GM18870 (cell line): ENCODE measurements at regions not wholly inside any gene's neighbourhood (a gene's known extent, or its start where the extent isn't known, plus 50 kb on each side); places are given as distances from the start of the nearest gene placed in this dataset.

Experiments used
- ATAC-seq: cut with Tn5 transposase; IDR thresholded peaks from one replicate; pipeline ENCODE4 v1.9.1; 2021; ENCODE audit warnings: moderate library complexity; ENCODE audit not compliant: unreplicated experiment

GRCh38 chr2:21916934-21917522 lies 793.3 kb downstream of the TDRD15 start:
- no peak for ATAC-seq

GRCh38 chr2:21920721-21921120 lies 797.0 kb downstream of the TDRD15 start:
- no peak for ATAC-seq

GRCh38 chr2:21924640-21925285 lies 801.0 kb downstream of the TDRD15 start:
- peak; percentile 86 for ATAC-seq

DNA sequence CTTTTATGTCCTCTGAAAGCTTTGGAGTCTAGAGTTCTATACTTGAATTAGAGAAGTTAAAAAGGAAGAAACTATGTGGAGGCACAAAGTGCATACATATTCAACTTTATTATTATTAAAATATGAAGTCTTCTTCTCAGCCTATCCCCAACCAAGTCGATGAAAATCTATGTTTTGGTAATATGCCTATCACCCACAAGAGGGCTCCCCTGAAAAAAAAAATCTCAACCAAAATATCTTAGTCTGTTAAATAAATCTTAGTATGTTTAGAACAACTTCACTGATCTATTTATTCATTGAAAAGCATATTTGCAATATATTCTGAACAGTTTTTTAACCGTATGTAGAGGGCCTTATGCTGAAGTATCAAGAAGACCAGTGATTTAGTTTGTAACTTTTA lies 804.5 kb downstream of the TDRD15 start:
- ATAC-seq = no peak

DNA sequence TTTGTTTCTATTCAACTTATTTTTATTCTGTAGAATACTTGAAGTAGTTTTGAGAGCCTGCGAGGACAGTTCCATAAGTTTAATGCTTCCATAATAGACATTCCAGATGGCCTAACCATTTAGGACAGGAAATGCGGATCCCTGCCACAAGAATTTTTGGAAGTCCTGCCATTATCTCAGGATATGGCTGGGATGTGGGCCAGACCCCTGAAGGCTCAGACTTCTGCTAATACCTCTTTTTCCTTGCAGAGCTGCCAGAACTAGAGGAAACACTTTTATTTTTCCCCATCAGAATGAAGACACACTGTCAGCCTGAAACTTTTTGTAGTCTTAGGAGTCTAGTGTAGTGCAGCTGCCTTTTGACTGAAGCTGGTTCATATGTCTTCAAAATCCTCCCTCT lies 806.5 kb downstream of the TDRD15 start:
- ATAC-seq = no peak

DNA sequence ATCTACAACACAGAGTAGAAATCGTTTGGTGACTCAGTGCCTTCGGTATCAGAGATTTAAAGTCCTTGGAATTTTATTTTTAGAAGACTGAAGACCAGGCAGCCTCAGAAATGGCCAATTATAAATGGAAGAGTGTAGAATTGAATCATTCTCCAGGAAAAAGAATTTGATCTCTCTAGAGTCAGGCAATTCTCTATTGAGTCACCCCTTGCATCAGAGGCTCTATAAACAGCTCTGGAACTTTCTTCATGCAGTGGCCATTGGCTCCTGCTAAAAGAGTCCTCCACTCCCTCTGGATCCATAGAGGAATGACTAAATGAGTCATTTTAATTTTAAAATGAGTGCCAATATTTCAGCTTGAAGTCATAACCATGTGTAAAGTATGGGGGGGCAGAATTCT lies 816.2 kb downstream of the TDRD15 start:
- ATAC-seq = no peak

DNA sequence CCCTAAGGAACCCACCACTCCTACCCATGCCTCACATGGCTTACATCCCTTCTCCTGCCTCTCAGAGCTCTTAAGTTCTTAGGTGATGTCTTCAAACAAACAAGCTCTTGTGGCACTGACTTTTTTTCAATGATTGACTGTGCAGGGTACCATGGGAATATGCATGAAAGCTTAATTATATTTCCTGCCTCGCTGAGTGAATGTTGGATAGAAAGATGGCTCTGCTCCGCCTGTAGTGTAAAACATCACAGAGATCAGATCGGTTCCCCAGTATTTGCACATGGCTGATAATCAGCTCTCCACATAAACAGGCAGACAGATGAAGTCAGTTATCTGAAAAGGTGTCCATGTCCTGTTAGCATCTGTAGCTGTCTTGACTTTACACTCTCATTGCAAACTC lies 820.8 kb downstream of the TDRD15 start:
- ATAC-seq = no peak

DNA sequence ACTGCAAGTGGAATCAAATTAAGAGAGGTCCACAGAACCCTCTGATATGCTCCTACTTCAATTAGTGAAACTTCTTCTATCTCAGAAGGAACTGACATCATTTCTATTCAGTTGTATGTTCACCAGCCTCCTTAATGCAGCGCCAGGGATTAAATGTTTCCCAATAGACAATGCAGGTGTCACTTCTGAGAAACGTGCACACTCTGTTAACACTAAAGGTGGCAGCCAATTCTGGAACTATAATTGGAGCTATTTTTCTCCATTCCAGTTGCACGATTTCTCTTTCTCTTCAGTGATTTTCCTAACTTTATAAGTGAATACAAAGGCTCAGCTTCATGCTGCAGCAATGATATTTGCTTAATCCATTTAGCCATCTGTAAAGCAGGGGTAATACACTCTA lies 821.9 kb downstream of the TDRD15 start:
- no peak for ATAC-seq

DNA sequence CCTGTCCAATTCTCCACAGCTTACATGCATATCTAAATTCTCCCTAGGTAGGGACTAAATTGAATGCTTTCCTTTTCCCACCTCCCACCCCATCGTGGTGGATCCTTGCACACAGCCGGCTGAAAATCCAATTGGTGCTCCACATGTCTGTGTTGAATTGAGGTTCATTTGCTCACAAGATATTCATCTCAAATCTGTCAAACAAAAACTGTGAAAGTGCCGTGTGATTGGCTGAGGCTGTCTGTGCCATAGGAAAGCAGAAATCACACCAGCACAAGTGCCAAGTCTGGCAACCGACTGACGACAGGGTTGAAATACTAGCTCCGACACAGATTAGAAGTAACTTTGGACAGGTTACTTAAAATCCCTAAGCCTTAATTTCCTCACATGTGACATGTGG lies 823.3 kb downstream of the TDRD15 start:
- ATAC-seq = no peak

DNA sequence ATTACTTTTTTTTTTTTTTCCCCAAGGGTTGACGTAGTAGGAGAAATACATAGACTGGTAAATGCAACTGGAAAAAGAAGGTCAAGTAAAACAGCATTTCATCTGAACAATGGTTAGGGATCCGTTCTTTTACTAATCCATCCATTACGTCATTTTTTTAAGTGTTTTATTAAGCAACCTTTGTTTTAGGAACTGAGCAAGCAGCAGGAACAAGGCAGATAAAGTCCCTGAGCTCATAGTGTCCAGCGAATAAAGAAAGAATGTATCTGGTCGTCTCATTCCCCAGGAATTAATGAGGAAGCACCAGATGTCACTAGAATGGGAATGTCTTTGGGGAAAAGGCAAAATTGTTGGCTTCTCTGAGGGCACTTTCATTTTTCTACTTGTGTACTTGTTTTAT lies 842.4 kb downstream of the TDRD15 start:
- ATAC-seq = no peak

GRCh38 chr2:21970971-21971370 lies 847.2 kb downstream of the TDRD15 start:
- no peak for ATAC-seq

DNA sequence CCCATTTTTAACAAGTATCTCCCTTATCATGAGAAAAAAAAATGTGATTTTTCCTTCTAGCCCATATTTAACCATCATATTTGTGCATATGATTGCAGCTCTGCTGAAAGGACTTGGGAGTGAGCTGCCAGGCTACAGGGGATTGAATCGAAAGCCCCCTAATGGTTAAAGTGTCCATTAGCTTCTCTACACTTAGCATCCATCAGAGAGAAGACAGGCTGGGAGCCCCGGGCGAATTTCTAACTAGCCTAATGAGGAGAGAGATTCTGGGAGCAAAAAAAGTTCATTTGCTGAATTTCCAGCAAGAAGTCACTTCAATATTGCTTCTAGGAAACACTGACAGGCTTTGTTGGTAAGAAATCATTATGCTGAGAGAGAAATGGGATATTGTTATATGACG lies 848.8 kb downstream of the TDRD15 start:
- ATAC-seq = no peak

DNA sequence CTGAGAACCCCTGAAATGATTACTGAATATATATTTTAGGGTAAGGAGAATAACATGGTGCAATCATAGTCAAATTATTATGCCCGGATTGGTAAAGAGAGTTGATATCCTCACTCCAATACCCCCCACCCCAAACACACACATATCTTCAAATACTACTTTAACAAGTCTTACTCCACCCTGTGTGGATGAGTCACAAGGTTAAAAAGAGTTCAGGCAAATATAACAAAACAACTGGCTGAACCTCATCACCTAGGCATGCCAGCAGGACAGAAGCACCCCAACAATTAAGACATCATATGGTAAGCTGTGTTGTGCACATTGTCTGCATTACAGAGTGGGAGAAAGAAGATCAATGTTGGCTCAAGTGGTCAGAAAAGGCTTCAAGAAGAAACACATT lies 857.4 kb downstream of the TDRD15 start:
- ATAC-seq = no peak

- ATAC-seq = no peak
These were observed 869.2 kb downstream of the TDRD15 start for GRCh38 chr2:21993002-21993401.

DNA sequence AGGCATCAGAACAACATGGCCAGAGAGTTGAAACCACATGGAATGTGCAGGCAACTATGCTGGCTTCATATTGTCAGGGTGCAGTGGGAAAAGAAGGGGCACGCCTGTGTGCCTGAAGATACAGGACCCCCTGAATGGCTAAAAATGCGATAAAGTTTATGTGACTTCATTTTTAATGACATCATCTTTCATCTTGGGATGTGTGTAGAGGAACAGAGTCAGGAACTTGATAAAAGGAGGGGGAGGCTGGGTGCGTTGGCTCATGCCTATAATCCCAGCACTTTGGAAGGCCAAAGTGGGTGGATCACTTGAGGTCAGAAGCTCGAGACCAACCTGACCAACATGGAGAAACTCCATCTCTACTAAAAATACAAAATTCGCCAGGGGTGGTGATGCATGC lies 872.6 kb downstream of the TDRD15 start:
- ATAC-seq = no peak

- no peak for ATAC-seq
These were observed 875.8 kb downstream of the TDRD15 start for GRCh38 chr2:21999522-21999921.

GRCh38 chr2:22002066-22002465 lies 878.3 kb downstream of the TDRD15 start:
- no peak for ATAC-seq

GRCh38 chr2:22003270-22003669 lies 879.5 kb downstream of the TDRD15 start:
- ATAC-seq = no peak

- no peak for ATAC-seq
These were observed 887.3 kb downstream of the TDRD15 start for GRCh38 chr2:22011048-22011447.

DNA sequence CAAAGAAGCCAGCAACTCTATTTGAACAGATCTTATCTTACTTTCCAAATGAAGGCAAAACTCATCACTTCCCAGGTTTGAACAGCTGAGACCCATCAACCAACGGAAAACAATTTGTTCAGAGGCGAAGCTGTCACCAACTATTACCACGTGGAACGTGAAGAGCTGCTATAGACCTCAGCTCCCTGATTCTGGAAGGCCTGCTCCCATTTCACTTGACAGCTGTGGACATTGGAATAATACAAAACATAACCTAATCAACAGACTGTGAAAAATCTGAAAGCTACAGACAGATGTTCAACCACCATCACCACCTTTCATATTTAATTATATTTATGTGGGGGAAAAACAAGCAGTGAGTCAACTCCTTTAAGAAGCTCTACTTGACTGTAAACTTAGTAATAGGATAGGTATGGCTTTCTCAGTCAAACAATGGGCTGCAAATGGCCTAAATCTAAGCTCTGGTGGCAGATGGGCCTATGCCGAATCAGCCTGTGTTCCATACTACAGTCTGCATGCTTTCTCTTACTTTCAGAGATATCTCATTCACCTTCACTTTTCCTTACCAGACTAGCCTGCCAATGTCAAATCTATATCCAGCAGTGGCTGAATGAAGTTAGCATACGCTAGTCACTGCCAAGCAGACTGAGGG lies 896.4 kb downstream of the TDRD15 start:
- ATAC-seq = no peak

DNA sequence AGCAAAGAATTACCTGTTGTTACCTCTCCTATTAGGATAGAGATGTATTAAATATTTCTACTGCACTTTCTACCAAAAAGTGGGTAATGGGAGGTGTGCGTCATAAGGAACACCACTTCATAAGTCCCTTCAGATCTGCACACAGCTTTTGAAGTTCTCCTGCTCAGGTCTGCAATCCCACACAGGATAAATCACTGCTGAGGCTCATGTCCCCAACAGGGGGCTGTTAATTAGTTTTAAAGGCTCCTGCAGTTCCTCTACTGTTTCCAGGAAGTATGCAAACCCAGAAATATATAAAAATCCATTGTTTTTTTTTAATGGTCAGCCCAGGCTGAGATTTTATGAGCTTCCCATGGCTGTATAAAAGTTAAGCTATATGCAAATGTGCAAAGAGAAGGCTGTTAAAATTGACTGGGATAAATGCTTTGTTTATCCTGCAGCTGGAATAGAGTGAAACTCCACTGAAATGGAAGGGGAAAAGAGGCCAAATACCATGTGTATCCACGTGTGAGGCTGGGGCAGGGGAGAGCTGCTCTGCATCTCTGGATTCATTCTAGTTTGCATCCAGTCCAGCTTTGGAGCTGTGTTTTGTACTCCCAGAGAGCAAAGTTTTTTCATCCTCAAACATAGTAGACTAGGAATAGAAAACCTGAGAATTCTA lies 903.7 kb downstream of the TDRD15 start:
- ATAC-seq = no peak

GRCh38 chr2:22035361-22035830 lies 911.6 kb downstream of the TDRD15 start:
- no peak for ATAC-seq
